ENCODE measurements at regions not wholly inside any gene's neighbourhood (a gene's known extent, or its start where the extent isn't known, plus 50 kb on each side); places are given as distances from the start of the nearest gene placed in this dataset.
"Not testable (repeated sequence)": the region's sequence is repeated elsewhere in the genome, so short reads cannot be mapped to it uniquely, and the experiment has no call there.

DNA sequence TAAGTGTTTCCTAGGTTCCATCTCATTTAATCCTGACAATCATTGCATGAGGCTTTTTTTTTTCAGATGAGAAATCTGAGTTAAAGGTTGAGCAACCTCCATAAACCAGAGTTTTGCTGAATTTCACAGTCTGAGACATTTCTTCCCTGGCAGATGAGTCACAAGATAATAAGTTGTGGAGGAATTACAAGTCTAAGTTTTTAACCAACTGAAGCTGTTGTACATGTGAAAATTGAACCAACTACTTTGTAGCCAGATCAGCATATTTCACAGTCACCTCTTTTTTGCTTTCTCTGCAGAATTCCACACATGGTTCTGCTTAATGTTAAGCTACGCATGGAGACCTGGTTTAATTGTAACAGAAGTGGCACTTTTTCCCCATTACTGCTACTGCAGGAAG is 765.6 kb downstream of the CDH11 start:
- no peak overlapping the region for H3K4me3 Mint-ChIP-seq
- no peaks in the 10 kb centered on the region for H3K36me3 Mint-ChIP-seq
- DNase-seq (ENCODE audit: low spot score in 2 of 2, unreplicated experiment in 2 of 2): no peak
- peaks cover 4% of the 10 kb centered on the region for H3K9me3 Mint-ChIP-seq
- H3K27me3 Mint-ChIP-seq (ENCODE audit: low read depth): peaks cover 5% of the 10 kb centered on the region
- H3K4me1 Mint-ChIP-seq: peaks cover 9% of the 10 kb centered on the region
- H3K27ac Mint-ChIP-seq: no peak overlapping the region
- TF ChIP-seq CTCF (IDR thresholded peaks at IDR 0.05; ENCODE audit: unreplicated experiment): no peak

- peaks cover 3% of the 10 kb centered on the region for H3K27me3 Mint-ChIP-seq (ENCODE audit: low read depth)
- no peak for TF ChIP-seq CTCF (IDR thresholded peaks at IDR 0.05; ENCODE audit: unreplicated experiment)
- H3K9me3 Mint-ChIP-seq: peaks cover 4% of the 10 kb centered on the region
- no peak for DNase-seq (ENCODE audit: low spot score in 2 of 2, unreplicated experiment in 2 of 2)
- no peak overlapping the region for H3K27ac Mint-ChIP-seq
- H3K4me3 Mint-ChIP-seq: no peak overlapping the region
- H3K4me1 Mint-ChIP-seq: peaks cover 9% of the 10 kb centered on the region
- no peaks in the 10 kb centered on the region for H3K36me3 Mint-ChIP-seq
Observed at GRCh38 chr16:64352246-64352645, 769.6 kb downstream of the CDH11 start.

DNA sequence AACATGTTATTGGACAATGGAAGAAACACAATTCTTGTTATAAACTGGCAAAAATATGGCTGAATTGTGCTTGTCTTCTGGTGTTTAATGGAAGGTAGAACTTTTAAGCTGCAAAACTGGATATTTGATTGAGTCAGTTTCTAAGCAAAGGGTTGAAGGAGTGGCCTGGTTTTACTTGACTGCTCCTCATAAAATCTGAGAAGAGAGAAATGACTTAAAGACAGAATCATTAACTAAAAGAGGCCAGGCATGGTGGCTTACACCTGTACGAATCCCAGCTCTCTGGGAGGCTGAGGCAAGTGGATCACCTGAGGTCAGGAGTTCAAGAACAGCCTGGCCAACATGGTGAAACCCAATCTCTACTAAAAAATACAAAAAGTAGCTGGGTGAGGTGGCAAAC is 770.7 kb downstream of the CDH11 start:
- H3K4me3 Mint-ChIP-seq: no peak overlapping the region
- DNase-seq (ENCODE audit: low spot score in 2 of 2, unreplicated experiment in 2 of 2): no peak
- H3K4me1 Mint-ChIP-seq: peaks cover 4% of the 10 kb centered on the region
- no peak overlapping the region for H3K27ac Mint-ChIP-seq
- no peaks in the 10 kb centered on the region for H3K36me3 Mint-ChIP-seq
- peaks cover 4% of the 10 kb centered on the region for H3K9me3 Mint-ChIP-seq
- no peak for TF ChIP-seq CTCF (IDR thresholded peaks at IDR 0.05; ENCODE audit: unreplicated experiment)
- H3K27me3 Mint-ChIP-seq (ENCODE audit: low read depth): peaks cover 3% of the 10 kb centered on the region

- H3K27ac Mint-ChIP-seq: no peak overlapping the region
- no peak for DNase-seq (ENCODE audit: low spot score in 2 of 2, unreplicated experiment in 2 of 2)
- no peak overlapping the region for H3K4me3 Mint-ChIP-seq
- no peak for TF ChIP-seq CTCF (IDR thresholded peaks at IDR 0.05; ENCODE audit: unreplicated experiment)
- H3K4me1 Mint-ChIP-seq: no peaks in the 10 kb centered on the region
- no peaks in the 10 kb centered on the region for H3K36me3 Mint-ChIP-seq
- H3K27me3 Mint-ChIP-seq (ENCODE audit: low read depth): no peaks in the 10 kb centered on the region
- H3K9me3 Mint-ChIP-seq: no peaks in the 10 kb centered on the region
Observed at GRCh38 chr16:64346080-64346479, 775.8 kb downstream of the CDH11 start.

DNA sequence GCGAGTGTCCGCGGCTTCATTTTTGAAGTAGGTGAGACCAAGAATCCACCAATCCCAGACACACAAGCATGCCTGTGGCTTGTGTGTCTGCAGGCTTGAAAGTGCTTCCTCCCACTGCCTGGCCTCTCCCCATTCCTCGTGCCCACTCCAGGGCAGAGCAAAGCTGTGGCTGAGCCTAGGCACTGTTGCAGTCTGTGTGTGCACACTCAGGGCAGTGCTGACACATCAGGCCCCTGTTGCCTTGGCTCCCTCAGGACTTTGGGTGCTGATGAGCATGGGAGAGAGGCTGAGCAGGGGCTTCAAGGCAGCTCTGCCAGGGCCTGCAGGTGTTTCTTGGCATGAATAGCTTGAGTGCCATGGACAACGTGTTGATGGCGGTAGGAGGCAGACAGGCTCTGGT is 776.7 kb downstream of the CDH11 start:
- Mint-ChIP-seq H3K4me1 (no peaks in the 10 kb centered on the region), H3K4me3 (no peak overlapping the region), H3K36me3 (no peaks in the 10 kb centered on the region), H3K9me3 (peaks cover 1% of the 10 kb centered on the region), H3K27ac (no peak overlapping the region), H3K27me3 (ENCODE audit: low read depth) (no peaks in the 10 kb centered on the region)
- TF ChIP-seq CTCF (IDR thresholded peaks at IDR 0.05; ENCODE audit: unreplicated experiment): no peak
- DNase-seq (ENCODE audit: low spot score in 2 of 2, unreplicated experiment in 2 of 2): no peak

GRCh38 chr16:64343820-64344443 is 777.9 kb downstream of the CDH11 start:
- not testable (repeated sequence) for H3K4me1 Mint-ChIP-seq; DNase-seq (ENCODE audit: low spot score in 2 of 2, unreplicated experiment in 2 of 2); H3K36me3 Mint-ChIP-seq; H3K27me3 Mint-ChIP-seq (ENCODE audit: low read depth); H3K4me3 Mint-ChIP-seq; H3K27ac Mint-ChIP-seq; H3K9me3 Mint-ChIP-seq

Measured in mesothelial cell of epicardium (in vitro differentiated cells).